Rectal smooth muscle tissue (tissue), 1 donor: ENCODE measurements at regions not wholly inside any gene's neighbourhood (a gene's known extent, or its start where the extent isn't known, plus 50 kb on each side); places are given as distances from the start of the nearest gene placed in this dataset.

Experiments
- H3K27ac ChIP-seq: one replicate; pipeline ENCODE4 v1.7.0; 2013; ENCODE audit warnings: low read depth, low read length, inconsistent platforms
- H3K27me3 ChIP-seq: one replicate; pipeline ENCODE4 v1.7.0; 2013; ENCODE audit warnings: low read length; ENCODE audit not compliant: control insufficient read depth, insufficient read depth
- H3K36me3 ChIP-seq: one replicate; pipeline ENCODE4 v1.7.0; 2013; ENCODE audit warnings: low read length; ENCODE audit not compliant: control insufficient read depth, insufficient read depth
- H3K4me1 ChIP-seq: one replicate; pipeline ENCODE4 v1.7.0; 2013; ENCODE audit warnings: low read length; ENCODE audit not compliant: control insufficient read depth, insufficient read depth
- H3K4me3 ChIP-seq: one replicate; pipeline ENCODE4 v1.7.0; 2013; ENCODE audit warnings: low read length
- H3K9ac ChIP-seq: one replicate; pipeline ENCODE4 v1.7.0; 2013; ENCODE audit warnings: low read length

DNA sequence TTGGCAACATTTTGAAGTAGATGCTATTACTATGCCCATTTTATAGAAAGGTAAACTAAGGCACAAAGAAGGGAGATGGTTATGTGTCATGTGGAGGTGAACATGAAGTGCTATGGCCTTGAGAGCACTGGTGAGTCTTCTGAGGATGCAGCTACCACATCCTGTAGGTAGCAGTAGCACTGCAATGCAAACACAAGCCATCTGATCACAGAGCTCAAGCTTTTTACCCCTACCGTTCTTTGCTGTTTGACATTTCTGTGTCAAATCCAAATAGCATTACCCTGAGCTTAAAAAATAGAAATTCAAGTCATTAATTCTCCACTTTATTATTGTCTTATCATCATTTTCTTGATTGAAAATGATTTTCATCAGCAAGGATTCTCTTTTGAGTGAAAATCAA is 382.9 kb downstream of the KCTD12 start:
- Histone ChIP-seq H3K9ac (no peak overlapping the region), H3K4me1 (no peaks in the 10 kb centered on the region), H3K27me3 (no peaks in the 10 kb centered on the region), H3K27ac (no peak overlapping the region), H3K4me3 (no peak overlapping the region), H3K36me3 (no peaks in the 10 kb centered on the region)

DNA sequence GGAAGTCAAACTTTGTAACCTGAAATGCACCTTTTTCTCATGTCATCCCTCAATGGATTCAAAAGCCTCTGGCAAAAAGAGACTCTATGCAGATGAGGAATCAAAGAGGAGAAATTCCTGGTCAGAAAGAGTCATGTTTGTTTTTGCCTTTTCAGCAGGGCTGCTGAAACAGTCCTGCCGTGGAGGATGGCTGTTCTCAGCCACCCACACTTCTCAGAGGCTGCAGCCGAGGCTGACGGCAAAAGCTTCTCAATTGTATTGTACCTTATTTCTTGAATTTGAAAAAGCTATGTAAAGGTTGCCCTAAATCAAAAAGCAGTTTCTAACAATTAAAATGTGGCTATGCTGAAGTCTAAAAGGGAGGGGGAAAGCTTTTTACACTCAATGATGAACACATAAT is 385.3 kb downstream of the KCTD12 start:
- Histone ChIP-seq H3K4me1 (no peaks in the 10 kb centered on the region), H3K27ac (no peak overlapping the region), H3K4me3 (no peak overlapping the region), H3K27me3 (no peaks in the 10 kb centered on the region), H3K9ac (no peak overlapping the region), H3K36me3 (no peaks in the 10 kb centered on the region)

DNA sequence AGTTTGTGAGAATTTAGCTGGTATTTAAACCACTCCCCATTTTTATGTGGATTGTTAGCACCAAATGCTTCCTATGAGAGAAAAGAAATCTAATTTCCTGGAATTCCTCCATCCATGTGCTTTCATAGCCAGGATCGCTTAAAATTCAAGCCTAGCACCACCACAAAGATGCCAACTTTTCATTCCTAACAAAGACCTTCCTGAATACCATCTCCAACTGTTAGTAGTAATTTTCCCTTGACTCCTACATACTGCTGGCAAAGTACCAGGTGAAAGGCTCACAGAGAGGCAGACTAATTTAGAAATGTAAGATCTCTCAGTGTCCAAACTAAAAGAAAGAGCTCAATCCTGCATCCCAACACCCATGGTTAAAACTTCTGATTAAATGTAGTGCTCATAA is 386.3 kb downstream of the KCTD12 start:
- H3K4me3 ChIP-seq = no peak overlapping the region
- no peak overlapping the region for H3K27ac ChIP-seq
- H3K9ac ChIP-seq = no peak overlapping the region
- no peaks in the 10 kb centered on the region for H3K4me1 ChIP-seq
- H3K27me3 ChIP-seq = no peaks in the 10 kb centered on the region
- no peaks in the 10 kb centered on the region for H3K36me3 ChIP-seq

DNA sequence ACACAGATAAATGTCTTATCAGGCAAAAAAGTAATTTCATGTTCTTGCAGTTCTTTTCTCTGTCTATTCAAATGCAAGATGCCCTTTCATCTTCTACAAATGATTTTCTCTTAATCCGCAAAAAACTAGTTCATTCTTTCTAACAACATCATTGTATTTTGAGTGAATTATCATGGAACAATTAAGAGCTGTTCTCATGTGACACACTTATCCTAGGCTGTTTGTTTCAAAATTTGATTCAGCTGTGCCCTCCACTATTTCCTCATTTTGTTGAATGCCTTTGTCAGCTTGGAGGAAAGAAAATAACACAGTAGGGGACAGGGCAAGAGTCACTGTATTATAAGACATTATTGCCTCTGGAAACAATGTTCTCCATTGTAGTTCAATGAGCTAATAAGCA is 396.9 kb downstream of the KCTD12 start:
- H3K27me3 ChIP-seq = no peaks in the 10 kb centered on the region
- no peak overlapping the region for H3K4me3 ChIP-seq
- H3K4me1 ChIP-seq = no peaks in the 10 kb centered on the region
- no peaks in the 10 kb centered on the region for H3K36me3 ChIP-seq
- no peak overlapping the region for H3K9ac ChIP-seq
- no peak overlapping the region for H3K27ac ChIP-seq

DNA sequence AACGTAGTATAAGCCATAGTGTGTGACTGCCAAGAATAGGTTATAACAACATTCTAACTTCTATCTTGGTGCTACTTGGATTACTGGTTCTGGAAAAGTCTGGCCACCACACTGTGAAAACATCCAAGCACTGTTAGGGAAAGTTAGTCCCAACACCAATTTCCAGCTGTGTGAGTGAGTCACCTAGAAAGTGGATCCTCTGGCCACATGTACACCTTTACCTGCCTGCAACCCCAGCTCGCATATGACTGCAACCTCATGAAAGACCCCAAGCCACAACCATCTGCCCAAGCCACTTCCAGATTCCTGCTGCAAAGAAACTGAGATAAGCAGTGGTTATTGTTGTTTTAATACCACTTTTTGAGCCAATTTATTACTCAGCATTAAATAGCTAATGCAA is 404.5 kb downstream of the KCTD12 start:
- Histone ChIP-seq H3K27me3 (no peaks in the 10 kb centered on the region), H3K27ac (no peak overlapping the region), H3K4me1 (no peaks in the 10 kb centered on the region), H3K9ac (no peak overlapping the region), H3K4me3 (no peak overlapping the region), H3K36me3 (no peaks in the 10 kb centered on the region)

DNA sequence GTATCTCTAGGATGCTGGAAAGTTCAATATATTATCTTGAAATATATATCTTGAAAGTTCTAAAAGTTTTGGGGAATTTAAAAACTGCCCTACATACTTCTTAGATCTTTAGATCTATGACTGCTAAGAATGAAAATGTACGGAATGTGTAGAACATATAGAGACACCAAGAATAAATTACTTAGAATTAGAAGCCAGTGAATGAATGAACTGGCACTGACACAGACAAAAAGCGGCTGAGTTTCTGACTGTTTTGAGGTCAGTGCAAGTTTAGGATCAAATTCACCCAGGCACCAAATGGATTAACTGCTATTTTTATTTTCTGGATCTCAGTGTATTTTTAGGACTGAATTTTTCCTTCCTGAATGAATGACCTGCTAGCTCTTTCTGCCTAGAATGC is 411.2 kb downstream of the KCTD12 start:
- Histone ChIP-seq H3K4me3 (no peak overlapping the region), H3K9ac (no peak overlapping the region), H3K4me1 (no peaks in the 10 kb centered on the region), H3K27me3 (no peaks in the 10 kb centered on the region), H3K27ac (no peak overlapping the region), H3K36me3 (no peaks in the 10 kb centered on the region)

DNA sequence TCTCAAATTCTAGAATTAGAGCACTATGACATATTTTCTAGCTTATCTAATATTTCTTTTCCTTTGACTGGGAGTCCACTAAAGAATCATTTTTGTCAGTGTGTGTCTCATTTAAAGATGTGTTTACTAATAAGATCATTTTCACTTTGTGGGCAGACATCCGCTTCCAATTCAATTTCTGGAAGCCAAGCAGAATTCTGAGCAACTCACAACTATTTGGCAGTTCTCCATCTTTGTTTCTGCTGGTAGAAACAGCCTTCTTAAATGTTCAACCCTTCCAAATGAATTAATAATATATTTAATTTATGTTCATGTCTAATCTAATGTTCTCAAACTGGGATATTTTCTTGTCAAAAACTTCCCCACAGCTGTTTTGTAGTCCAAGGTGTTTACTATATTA is 411.8 kb downstream of the KCTD12 start:
- no peaks in the 10 kb centered on the region for H3K36me3 ChIP-seq
- H3K4me1 ChIP-seq = no peaks in the 10 kb centered on the region

DNA sequence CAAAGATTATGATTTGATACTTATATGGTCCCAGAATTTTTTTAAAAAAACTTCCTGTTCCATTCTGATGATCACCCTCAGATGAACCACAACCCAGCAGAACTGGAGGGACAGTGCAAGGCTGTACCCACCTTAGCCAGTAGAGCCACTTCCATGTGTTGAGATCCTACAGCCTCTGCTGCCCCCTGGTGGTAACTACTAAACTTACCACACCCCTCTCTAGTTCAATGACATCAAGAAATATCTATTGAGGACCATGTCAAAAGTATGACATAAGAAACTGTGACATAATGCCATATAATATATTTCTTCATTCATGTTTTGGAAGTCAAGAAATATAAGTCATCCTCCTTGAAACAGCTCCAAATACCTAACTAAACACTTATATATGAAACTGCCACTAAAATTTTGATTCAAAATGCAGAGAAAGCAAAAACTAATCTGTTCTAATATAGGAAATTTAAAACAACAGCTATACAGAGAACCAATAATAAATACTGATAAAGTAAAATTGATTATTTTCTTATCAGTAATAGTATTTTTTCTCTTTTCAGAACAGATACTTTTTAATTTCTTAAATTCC is 412.6 kb downstream of the KCTD12 start:
- Histone ChIP-seq H3K9ac (no peak overlapping the region), H3K4me3 (no peak overlapping the region), H3K36me3 (no peaks in the 10 kb centered on the region), H3K27me3 (no peaks in the 10 kb centered on the region), H3K4me1 (no peaks in the 10 kb centered on the region), H3K27ac (no peak overlapping the region)

More for the DNA sequence above, 411.8 kb downstream of the KCTD12 start:
- Histone ChIP-seq H3K27me3 (no peaks in the 10 kb centered on the region), H3K4me3 (no peak overlapping the region), H3K9ac (no peak overlapping the region), H3K27ac (no peak overlapping the region)

DNA sequence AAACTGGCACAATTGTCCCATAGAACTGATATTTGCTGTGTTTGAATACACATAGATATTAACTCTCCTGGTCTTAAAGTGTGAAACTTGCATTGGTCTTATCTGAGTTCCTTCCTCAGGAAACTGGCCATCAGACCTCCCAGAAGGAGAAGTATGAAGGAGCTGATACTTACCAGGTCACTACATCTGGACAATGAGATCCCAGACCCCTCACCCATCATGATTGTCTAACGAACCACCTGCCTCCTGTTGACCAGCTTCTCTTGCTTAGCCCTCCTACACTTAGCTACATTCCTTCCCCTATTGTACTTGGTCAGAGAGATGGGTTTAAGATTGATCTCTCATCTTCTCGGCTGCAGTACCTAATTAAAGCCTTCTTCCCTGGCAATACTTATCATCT is 413.3 kb downstream of the KCTD12 start:
- no peaks in the 10 kb centered on the region for H3K27me3 ChIP-seq
- no peaks in the 10 kb centered on the region for H3K36me3 ChIP-seq
- H3K4me3 ChIP-seq = no peak overlapping the region
- H3K4me1 ChIP-seq = no peaks in the 10 kb centered on the region
- no peak overlapping the region for H3K9ac ChIP-seq
- H3K27ac ChIP-seq = no peak overlapping the region

DNA sequence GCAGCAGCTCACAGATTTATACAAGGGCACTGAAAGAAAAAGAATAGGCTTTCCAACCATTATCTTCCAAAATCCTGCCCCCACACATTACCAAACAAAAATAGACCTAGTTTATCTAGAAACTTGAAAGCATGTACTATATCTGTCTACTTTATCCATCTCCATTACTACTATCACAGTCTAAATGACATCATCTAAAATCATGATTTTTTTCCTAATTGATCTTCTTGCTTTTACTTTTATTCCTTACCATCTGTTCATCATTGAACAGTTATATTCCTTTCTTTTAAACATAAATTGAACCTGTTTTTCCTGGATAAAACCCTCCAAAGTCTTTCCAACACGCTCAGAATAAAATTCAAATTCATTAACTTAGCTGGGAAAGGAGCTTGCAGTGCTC is 414.7 kb downstream of the KCTD12 start:
- Histone ChIP-seq H3K36me3 (no peaks in the 10 kb centered on the region), H3K4me3 (no peak overlapping the region), H3K27ac (no peak overlapping the region), H3K27me3 (no peaks in the 10 kb centered on the region), H3K9ac (no peak overlapping the region), H3K4me1 (no peaks in the 10 kb centered on the region)

DNA sequence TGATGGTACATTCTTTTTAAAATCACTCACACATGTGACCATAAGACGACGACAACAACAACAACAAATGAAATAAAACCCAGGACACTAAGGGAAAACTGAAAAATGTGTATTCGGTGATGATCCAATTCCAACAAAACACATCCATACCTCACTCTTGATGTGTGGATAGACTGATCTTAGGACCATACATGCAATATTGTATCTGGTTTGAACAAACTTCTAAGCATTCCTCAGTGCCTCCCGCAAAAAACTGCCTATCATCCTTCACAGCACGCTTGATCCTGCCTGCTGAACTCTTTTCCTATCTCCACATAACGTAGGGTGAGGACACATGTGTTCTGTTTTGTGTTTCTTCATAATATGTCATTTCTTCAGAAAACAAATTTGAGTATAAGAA is 415.2 kb downstream of the KCTD12 start:
- Histone ChIP-seq H3K4me3 (no peak overlapping the region), H3K27me3 (no peaks in the 10 kb centered on the region), H3K4me1 (no peaks in the 10 kb centered on the region), H3K36me3 (no peaks in the 10 kb centered on the region), H3K27ac (no peak overlapping the region), H3K9ac (no peak overlapping the region)

DNA sequence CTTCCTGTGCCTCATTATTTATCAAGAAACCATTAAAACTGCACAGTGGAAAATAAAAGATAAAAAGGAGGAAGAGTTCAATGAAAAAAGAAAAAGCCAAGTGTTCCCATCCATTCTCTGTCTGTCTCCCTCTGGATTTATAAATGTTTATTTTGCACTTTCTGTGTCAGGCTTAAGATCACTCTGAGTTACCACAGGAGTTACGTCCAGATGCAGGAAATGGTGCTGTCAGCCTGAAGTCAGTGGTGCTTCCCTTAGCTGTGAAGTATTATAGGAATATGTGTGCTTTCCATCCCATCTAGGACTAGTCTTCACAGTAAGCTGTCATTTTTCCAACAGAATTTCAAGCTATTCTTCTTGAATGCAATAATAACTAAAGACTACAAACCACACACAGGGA is 420.2 kb downstream of the KCTD12 start:
- H3K27me3 ChIP-seq = no peaks in the 10 kb centered on the region
- H3K4me1 ChIP-seq = no peaks in the 10 kb centered on the region
- H3K27ac ChIP-seq = no peak overlapping the region
- no peak overlapping the region for H3K4me3 ChIP-seq
- H3K36me3 ChIP-seq = no peaks in the 10 kb centered on the region
- H3K9ac ChIP-seq = no peak overlapping the region

DNA sequence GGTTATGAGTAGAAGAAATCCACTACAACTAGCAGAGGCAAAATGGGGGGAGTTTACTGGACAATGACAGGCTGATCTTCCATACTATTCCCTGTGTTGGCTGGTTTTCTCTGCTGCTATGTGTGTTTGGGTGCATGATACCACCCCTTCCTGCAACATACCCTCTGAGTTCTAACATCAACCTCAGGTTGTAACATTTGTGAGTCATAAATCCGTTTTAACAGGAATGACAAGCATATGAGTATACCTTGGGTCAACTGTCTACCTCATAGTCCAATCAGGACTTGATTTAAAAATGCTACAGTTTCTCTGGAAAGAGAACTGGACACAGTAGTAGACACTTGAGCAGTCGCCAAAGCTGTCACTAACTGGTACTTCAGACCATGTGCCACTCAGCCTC is 422.9 kb downstream of the KCTD12 start:
- Histone ChIP-seq H3K27ac (no peak overlapping the region), H3K9ac (no peak overlapping the region), H3K4me3 (no peak overlapping the region), H3K4me1 (no peaks in the 10 kb centered on the region), H3K27me3 (no peaks in the 10 kb centered on the region), H3K36me3 (no peaks in the 10 kb centered on the region)
